GM23338 (cell line): ENCODE measurements at regions not wholly inside any gene's neighbourhood (a gene's known extent, or its start where the extent isn't known, plus 50 kb on each side); places are given as distances from the start of the nearest gene placed in this dataset.
"Not testable (repeated sequence)": the region's sequence is repeated elsewhere in the genome, so short reads cannot be mapped to it uniquely, and the experiment has no call there.

Source experiments
- ATAC-seq: fragments of 200-7000 bp; cut with Tn5 transposase; 3 replicates; pipeline ENCODE4 v1.9.1; 2020
- DNase-seq: peaks from one replicate; pipeline ENCODE4 v3.0.0-alpha.2; 2015; ENCODE audit warnings: low spot score
- H2AFZ ChIP-seq: fragments of 200-600 bp; sonication (generic); 2 replicates; pipeline ENCODE4 v1.8.0; 2016; ENCODE audit warnings: antibody characterized with exemption, mild to moderate bottlenecking, moderate library complexity
- H3F3A ChIP-seq: fragments of 200-600 bp; sonication (generic); replicated peaks from 2 replicates; pipeline ENCODE4 v1.8.0; 2017; ENCODE audit warnings: antibody characterized with exemption, mixed run types, low read depth
- H3K27ac ChIP-seq: fragments of 200-600 bp; sonication (generic); 2 replicates; pipeline ENCODE4 v1.6.1; 2016; ENCODE audit warnings: low read depth
- H3K27me3 ChIP-seq: fragments of 200-600 bp; sonication (generic); 2 replicates; pipeline ENCODE4 v1.8.0; 2016; ENCODE audit warnings: mild to moderate bottlenecking, mixed run types, moderate library complexity; ENCODE audit not compliant: insufficient read depth
- H3K36me3 ChIP-seq: fragments of 200-600 bp; sonication (generic); 2 replicates; pipeline ENCODE4 v1.8.0; 2016; ENCODE audit warnings: mild to moderate bottlenecking; ENCODE audit not compliant: insufficient read depth
- H3K4me1 ChIP-seq: fragments of 200-600 bp; sonication (generic); 2 replicates; pipeline ENCODE4 v1.8.0; 2016; ENCODE audit warnings: mild to moderate bottlenecking, moderate library complexity; ENCODE audit not compliant: insufficient read depth
- H3K4me2 ChIP-seq: fragments of 200-600 bp; sonication (generic); 2 replicates; pipeline ENCODE4 v1.7.1; 2017; ENCODE audit warnings: mixed run types
- H3K4me3 ChIP-seq: fragments of 200-600 bp; sonication (generic); 2 replicates; pipeline ENCODE4 v1.6.1; 2016; ENCODE audit warnings: mixed run types
- H3K79me2 ChIP-seq: fragments of 200-600 bp; sonication (generic); replicated peaks from 2 replicates; pipeline ENCODE4 v1.8.0; 2017; ENCODE audit warnings: mild to moderate bottlenecking; ENCODE audit not compliant: insufficient read depth
- H3K9me2 ChIP-seq: fragments of 200-600 bp; sonication (generic); 2 replicates; pipeline ENCODE4 v1.8.0; 2017; ENCODE audit not compliant: insufficient read depth
- H4K20me1 ChIP-seq: fragments of 200-600 bp; sonication (generic); replicated peaks from 2 replicates; pipeline ENCODE4 v1.8.0; 2017; ENCODE audit warnings: mild to moderate bottlenecking; ENCODE audit not compliant: insufficient read depth
- H3K27ac Mint-ChIP-seq: 2 replicates; pipeline ENCODE4 v1.8.0; 2020; ENCODE audit warnings: inconsistent platforms, mild to moderate bottlenecking, moderate library complexity, mixed read lengths
- H3K27me3 Mint-ChIP-seq: 3 replicates; pipeline ENCODE4 v1.8.0; 2022; ENCODE audit warnings: low read depth, mild to moderate bottlenecking, moderate library complexity, mixed read lengths, inconsistent platforms; ENCODE audit not compliant: insufficient read depth, poor library complexity
- H3K36me3 Mint-ChIP-seq: 3 replicates; pipeline ENCODE4 v1.8.0; 2021; ENCODE audit warnings: low read depth, mild to moderate bottlenecking, inconsistent platforms, moderate library complexity, mixed read lengths
- H3K4me1 Mint-ChIP-seq: 3 replicates; pipeline ENCODE4 v1.8.0; 2020; ENCODE audit warnings: mild to moderate bottlenecking, inconsistent platforms, mixed read lengths
- H3K4me3 Mint-ChIP-seq: 3 replicates; pipeline ENCODE4 v1.8.0; 2021; ENCODE audit warnings: moderate library complexity, mild to moderate bottlenecking, inconsistent platforms, mixed read lengths
- H3K9me3 Mint-ChIP-seq: 3 replicates; pipeline ENCODE4 v1.8.0; 2020; ENCODE audit warnings: moderate library complexity, mild to moderate bottlenecking, inconsistent platforms, mixed read lengths
- CTCF ChIP-seq, 2 experiments: fragments of 200-600 bp in 1 of 2; sonication (generic) in 1 of 2; conservative IDR thresholded peaks; 2 replicates each; pipeline versions ENCODE4 v1.5.1 to v1.6.1; 2016 to 2017; ENCODE audit warnings: antibody characterized with exemption in 2 of 2, low read depth in 2 of 2, mild to moderate bottlenecking in 2 of 2, moderate library complexity in 1 of 2
- ETS1 ChIP-seq: IDR thresholded peaks from 2 replicates; pipeline ENCODE4 v1.6.1; 2016; ENCODE audit warnings: antibody characterized with exemption
- REST ChIP-seq: IDR thresholded peaks from one replicate; pipeline ENCODE4 v1.6.1; 2018; ENCODE audit warnings: antibody characterized with exemption; ENCODE audit not compliant: unreplicated experiment
- STAT1 ChIP-seq: IDR thresholded peaks from one replicate; pipeline ENCODE4 v1.6.1; 2016; ENCODE audit warnings: antibody characterized with exemption; ENCODE audit not compliant: unreplicated experiment

GRCh38 chr10:78424050-78424449, 390.4 kb downstream of the RPS24 start:
- H3K27ac ChIP-seq, H3K4me3 Mint-ChIP-seq, H3K79me2 ChIP-seq, H3K27ac Mint-ChIP-seq, H3K4me2 ChIP-seq, H3F3A ChIP-seq, H3K27me3 ChIP-seq, H3K9me3 Mint-ChIP-seq, H3K36me3 Mint-ChIP-seq, ATAC-seq, DNase-seq, H3K36me3 ChIP-seq, H3K27me3 Mint-ChIP-seq, H4K20me1 ChIP-seq, H3K4me3 ChIP-seq, H3K9me2 ChIP-seq, H2AFZ ChIP-seq, H3K4me1 ChIP-seq: not testable (repeated sequence)
- peaks cover 31% of the 10 kb centered on the region for H3K4me1 Mint-ChIP-seq

- Histone ChIP-seq H3K79me2 (no peaks in the 10 kb centered on the region), H3K4me1 (peaks cover 10% of the 10 kb centered on the region), H3K4me2 (no peak overlapping the region), H2AFZ (no peak overlapping the region), H3F3A (no peaks in the 10 kb centered on the region), H3K9me2 (peaks cover 6% of the 10 kb centered on the region), H4K20me1 (no peaks in the 10 kb centered on the region), H3K4me3 (no peak overlapping the region), H3K36me3 (no peaks in the 10 kb centered on the region), H3K27me3 (no peaks in the 10 kb centered on the region), H3K27ac (no peak overlapping the region)
- TF ChIP-seq CTCF (conservative IDR thresholded peaks at IDR 0.05; ENCODE audit: low read depth in 2 of 2) (peak; percentile 47 to 56), ETS1 (no peak)
- Mint-ChIP-seq H3K4me1 (peaks cover 30% of the 10 kb centered on the region), H3K36me3 (peaks cover 5% of the 10 kb centered on the region; the same call in 1 of the 3 replicates), H3K9me3 (peaks cover 8% of the 10 kb centered on the region; the same call in 1 of the 3 replicates), H3K4me3 (no peak overlapping the region), H3K27me3 (peaks cover 4% of the 10 kb centered on the region), H3K27ac (no peak overlapping the region)
- DNase-seq, result peak; percentile 53
- peak; percentile 84 for ATAC-seq
Measured at GRCh38 chr10:78424723-78425122, 391.1 kb downstream of the RPS24 start.

- no peaks in the 10 kb centered on the region for H3K79me2 ChIP-seq
- H3K36me3 Mint-ChIP-seq, result peaks cover 5% of the 10 kb centered on the region; the same call in 1 of the 3 replicates
- H3K27ac Mint-ChIP-seq, result no peak overlapping the region
- H3K27me3 ChIP-seq, result no peaks in the 10 kb centered on the region
- DNase-seq (no peak), ATAC-seq (no peak)
- H3K9me2 ChIP-seq, result no peaks in the 10 kb centered on the region; the same call in none of the 2 replicates
- H4K20me1 ChIP-seq, result no peaks in the 10 kb centered on the region
- peaks cover 5% of the 10 kb centered on the region for H3K4me1 ChIP-seq
- TF ChIP-seq REST (no peak), STAT1 (no peak)
- no peak overlapping the region for H2AFZ ChIP-seq
- H3K4me1 Mint-ChIP-seq, result peaks cover 16% of the 10 kb centered on the region
- H3K36me3 ChIP-seq, result no peaks in the 10 kb centered on the region
- H3K4me3 ChIP-seq, result no peak overlapping the region
- H3F3A ChIP-seq, result no peaks in the 10 kb centered on the region
- no peak overlapping the region for H3K27ac ChIP-seq
- H3K4me2 ChIP-seq, result no peak overlapping the region
- H3K9me3 Mint-ChIP-seq, result peaks cover 8% of the 10 kb centered on the region; the same call in 1 of the 3 replicates
- H3K27me3 Mint-ChIP-seq, result no peaks in the 10 kb centered on the region
- no peak overlapping the region for H3K4me3 Mint-ChIP-seq
Measured at GRCh38 chr10:78426181-78426580, 392.5 kb downstream of the RPS24 start.
